NCI-H2107 treated with DMSO at 0.1 percent for 48 hours (cell line): ENCODE measurements at regions not wholly inside any gene's neighbourhood (a gene's known extent, or its start where the extent isn't known, plus 50 kb on each side); places are given as distances from the start of the nearest gene placed in this dataset.

Experiments used
- DNase-seq: peaks from one replicate; lab custom pipeline; 2025; ENCODE audit not compliant: unreplicated experiment; lab: John Stamatoyannopoulos, UW

DNA sequence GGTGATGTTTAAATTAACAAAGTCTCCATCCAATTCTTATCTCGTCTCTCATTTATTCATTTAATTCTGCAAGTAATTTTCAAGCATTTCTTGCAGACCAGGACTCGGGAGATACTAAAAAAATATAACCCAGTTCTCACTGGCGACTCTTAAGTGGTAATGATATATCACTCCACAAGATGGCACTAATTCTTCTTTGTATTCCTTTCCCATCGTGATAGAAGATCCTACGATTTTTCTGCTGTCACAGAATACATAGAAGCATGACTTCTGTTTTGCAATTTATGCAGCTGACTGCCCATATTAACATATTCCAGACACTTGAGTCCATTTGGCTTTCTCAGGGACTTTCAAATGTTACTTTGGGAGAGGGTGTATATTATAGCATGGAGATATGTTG is 64.0 kb upstream of the FGF13 start:
- DNase-seq = peak; percentile 6

DNA sequence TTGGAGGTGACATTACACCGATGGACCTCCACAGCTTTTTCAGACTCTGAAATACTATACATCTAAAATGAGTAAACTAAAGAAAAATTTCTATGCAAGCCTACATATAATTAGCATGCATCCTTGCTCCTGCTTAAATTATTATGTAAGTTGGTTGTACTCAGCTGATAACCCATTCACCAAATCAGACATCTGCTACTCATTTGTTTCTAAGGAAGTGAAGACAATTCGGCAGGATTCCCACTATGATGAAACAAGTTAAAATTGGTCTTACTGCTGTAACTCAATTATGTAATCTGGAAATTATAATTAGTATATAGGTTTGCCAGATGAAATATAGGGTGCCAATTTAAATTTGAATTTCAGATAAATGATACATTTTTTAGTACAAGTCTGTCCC is 59.5 kb upstream of the FGF13 start:
- no peak for DNase-seq

GRCh38 chrX:138769918-138770317 is 58.4 kb upstream of the FGF13 start:
- DNase-seq = no peak

DNA sequence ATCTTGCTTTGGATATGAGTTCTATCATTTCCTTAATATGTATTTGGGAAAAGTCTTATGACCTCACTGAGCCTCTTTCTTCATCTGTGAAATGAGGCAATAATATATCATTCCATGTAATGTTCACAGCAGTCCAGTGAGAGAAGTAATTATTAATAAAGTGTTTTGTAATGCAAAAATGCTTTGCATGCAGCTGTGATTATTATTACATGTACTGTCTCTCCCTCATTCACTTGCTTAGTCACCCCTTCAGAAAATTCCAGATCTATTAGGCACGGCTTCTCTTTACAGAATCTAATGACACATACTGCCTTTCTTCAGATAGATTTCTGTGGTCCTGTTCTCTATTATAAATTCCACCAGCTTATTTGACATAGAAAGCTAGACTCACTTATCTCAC is 53.5 kb upstream of the FGF13 start:
- DNase-seq = no peak

- no peak for DNase-seq
These were observed 52.2 kb upstream of the FGF13 start for GRCh38 chrX:138763761-138764160.

- no peak for DNase-seq
These were observed 49.9 kb upstream of the FGF13 start for GRCh38 chrX:138761380-138761779.
